ENCODE measurements at regions not wholly inside any gene's neighbourhood (a gene's known extent, or its start where the extent isn't known, plus 50 kb on each side); places are given as distances from the start of the nearest gene placed in this dataset.
"Not testable (repeated sequence)": the region's sequence is repeated elsewhere in the genome, so short reads cannot be mapped to it uniquely, and the experiment has no call there.

DNA sequence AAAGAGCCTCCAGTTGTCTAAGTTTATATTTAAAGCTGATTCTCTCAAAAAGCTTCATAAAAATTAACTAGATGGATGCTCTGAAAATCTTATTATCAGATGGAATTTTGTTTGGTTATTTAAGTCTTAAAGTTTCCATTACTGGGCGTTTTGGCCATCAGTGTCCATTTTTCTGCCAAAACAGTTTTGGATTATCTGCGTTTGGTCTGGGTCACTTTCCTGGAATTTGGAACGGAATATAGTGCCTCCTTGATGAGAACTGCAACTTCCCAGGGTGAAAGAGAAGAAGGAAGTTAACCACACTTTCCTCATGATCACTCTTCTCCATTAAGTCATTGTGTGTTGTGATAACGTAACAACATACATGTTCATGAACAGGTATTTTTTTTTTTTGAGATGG, 764.9 kb upstream of the AUTS2 start:
- intact Hi-C loops (cut with DNase I) = no loop called here
- Histone ChIP-seq H3K27me3 (peaks cover 0 to 2% of the 10 kb centered on the region in 2 donors), H3K4me1 (no peaks in the 10 kb centered on the region), H3K27ac (no peak overlapping the region), H3K9me3 (peaks cover 0 to 10% of the 10 kb centered on the region in 2 donors), H3K36me3 (no peaks in the 10 kb centered on the region), H3K4me3 (no peak overlapping the region)
- DNase-seq (no peak), ATAC-seq (no peak)
- TF ChIP-seq, protein P1, sequence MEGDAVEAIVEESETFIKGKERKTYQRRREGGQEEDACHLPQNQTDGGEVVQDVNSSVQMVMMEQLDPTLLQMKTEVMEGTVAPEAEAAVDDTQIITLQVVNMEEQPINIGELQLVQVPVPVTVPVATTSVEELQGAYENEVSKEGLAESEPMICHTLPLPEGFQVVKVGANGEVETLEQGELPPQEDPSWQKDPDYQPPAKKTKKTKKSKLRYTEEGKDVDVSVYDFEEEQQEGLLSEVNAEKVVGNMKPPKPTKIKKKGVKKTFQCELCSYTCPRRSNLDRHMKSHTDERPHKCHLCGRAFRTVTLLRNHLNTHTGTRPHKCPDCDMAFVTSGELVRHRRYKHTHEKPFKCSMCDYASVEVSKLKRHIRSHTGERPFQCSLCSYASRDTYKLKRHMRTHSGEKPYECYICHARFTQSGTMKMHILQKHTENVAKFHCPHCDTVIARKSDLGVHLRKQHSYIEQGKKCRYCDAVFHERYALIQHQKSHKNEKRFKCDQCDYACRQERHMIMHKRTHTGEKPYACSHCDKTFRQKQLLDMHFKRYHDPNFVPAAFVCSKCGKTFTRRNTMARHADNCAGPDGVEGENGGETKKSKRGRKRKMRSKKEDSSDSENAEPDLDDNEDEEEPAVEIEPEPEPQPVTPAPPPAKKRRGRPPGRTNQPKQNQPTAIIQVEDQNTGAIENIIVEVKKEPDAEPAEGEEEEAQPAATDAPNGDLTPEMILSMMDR (IDR thresholded peaks at IDR 0.05) = no peak

DNA sequence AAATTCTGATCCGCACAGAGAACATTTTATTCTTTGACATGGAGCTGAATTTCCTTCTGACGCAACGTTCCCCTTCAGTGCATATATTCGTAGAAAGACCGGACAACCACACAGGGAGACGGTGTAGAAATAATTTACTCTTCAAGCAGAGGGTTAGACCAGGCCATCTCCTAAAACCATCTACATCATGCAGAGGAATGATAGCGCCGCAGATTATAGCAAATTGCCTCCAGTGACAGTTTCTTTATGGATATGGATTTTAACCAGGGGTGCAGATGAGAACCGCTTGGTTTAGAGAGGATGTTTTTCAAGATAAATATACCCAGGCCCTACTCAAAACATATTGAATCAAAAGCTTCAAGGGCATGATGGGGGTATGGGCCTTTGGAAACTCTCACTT, 759.3 kb upstream of the AUTS2 start:
- no peaks in the 10 kb centered on the region for H3K4me1 ChIP-seq
- no peaks in the 10 kb centered on the region for H3K36me3 ChIP-seq
- TF ChIP-seq, protein P1 (IDR thresholded peaks at IDR 0.05) = no peak
- no peak overlapping the region for H3K4me3 ChIP-seq
- ATAC-seq (no peak), DNase-seq (no peak)
- no peak overlapping the region for H3K27ac ChIP-seq
- H3K27me3 ChIP-seq = no peaks in the 10 kb centered on the region
- H3K9me3 ChIP-seq = no peaks in the 10 kb centered on the region
- intact Hi-C loops (cut with DNase I) = no loop called here

DNA sequence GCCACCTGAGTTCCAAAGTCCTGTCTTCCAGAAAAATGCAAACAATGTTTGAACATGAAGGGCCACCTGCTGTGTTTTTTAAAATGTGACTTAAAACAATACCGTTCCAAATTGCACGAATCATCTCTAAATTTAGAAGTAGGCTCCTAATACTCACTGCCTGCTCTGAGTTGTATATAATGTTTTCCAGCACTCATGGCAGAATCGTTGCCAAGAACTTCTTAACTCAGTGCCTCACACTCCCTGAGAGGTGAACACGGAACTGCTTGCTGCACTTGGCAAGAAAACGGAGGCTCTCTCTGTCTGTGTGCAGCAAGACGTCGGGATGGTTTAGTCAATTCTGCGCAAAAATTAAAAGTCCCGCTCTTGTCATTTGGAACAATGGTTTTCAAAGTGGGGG, 757.3 kb upstream of the AUTS2 start:
- H3K27me3 ChIP-seq = no peaks in the 10 kb centered on the region
- H3K9me3 ChIP-seq = peaks cover 0 to 9% of the 10 kb centered on the region in 2 donors
- no peaks in the 10 kb centered on the region for H3K4me1 ChIP-seq
- ATAC-seq = no peak
- peak in 2 of 4 donors; percentile 3 to 40 for DNase-seq
- TF ChIP-seq, protein P1 (IDR thresholded peaks at IDR 0.05) = no peak
- no peaks in the 10 kb centered on the region for H3K36me3 ChIP-seq
- no peak overlapping the region for H3K4me3 ChIP-seq
- H3K27ac ChIP-seq = no peak overlapping the region
- intact Hi-C loops (cut with DNase I) = no loop called here

DNA sequence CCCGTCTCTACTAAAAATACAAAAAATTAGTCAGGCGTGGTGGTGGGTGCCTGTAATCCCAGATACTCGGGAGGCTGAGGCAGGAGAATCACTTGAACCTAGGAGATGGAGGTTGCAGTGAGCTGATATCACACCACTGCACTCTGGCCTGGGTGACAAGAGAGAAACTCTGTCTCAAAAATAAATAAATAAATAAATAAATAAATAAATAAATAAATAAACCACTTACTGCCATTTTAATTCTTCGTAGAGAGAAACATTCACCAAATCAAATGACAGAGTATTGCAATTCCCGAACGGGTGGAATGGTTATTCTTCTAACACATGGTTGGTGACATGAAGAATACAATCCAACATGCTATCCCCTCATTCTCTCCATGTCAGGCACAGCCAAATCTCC, 754.3 kb upstream of the AUTS2 start:
- H3K27me3 ChIP-seq; H3K27ac ChIP-seq; H3K4me3 ChIP-seq; DNase-seq; H3K4me1 ChIP-seq; H3K36me3 ChIP-seq; ATAC-seq; intact Hi-C loops (cut with DNase I): not testable (repeated sequence)
- H3K9me3 ChIP-seq = peaks cover 0 to 12% of the 10 kb centered on the region in 2 donors

DNA sequence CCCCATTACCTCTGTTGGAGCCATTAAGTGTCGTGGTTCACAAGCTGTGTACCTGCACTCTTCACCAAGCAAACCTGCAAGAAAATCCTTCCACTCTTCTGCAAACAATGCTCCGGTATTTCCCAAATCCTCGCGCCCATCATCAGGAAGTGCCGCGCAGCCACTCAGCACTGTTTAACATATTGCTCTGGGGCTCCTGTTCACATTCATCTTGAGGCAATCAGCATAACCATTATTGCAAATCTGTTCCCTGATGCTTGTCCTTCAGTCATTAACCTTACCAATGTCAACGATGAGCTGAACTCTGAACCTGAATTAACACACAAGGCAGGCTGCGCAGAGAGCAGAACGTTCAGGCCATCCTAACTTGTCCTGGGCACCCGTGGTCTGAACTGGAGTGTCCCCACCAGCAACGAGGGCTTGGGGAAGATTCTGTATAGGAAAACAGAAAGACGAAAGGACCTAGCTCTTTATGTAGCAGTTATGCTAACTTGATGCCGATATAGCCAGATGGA, 751.4 kb upstream of the AUTS2 start:
- TF ChIP-seq, protein P1 (IDR thresholded peaks at IDR 0.05) = no peak
- Histone ChIP-seq H3K4me3 (no peak overlapping the region), H3K4me1 (no peaks in the 10 kb centered on the region), H3K9me3 (peaks cover 0 to 18% of the 10 kb centered on the region in 2 donors), H3K27me3 (no peaks in the 10 kb centered on the region), H3K36me3 (no peaks in the 10 kb centered on the region), H3K27ac (no peak overlapping the region)
- ATAC-seq (no peak), DNase-seq (no peak)
- intact Hi-C loops (cut with DNase I) = no loop called here

DNA sequence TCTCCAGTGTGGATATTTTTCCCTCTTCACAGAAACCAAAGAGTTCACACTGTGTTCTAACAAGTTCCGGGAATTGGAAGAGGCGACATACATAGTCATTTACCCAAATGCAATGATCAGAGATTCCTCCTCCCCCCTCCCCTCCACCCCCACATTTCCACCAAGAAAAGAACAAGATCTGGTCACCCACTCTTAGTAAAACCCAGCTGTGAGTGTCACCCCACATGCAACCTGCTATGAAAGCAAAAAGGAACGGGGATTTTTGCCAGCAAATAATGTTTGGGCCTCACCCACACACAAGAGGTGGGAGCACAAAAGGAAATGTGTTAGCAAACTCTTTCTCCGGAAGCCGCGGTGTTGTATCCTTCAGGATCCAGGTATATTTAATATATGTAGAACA, 745.0 kb upstream of the AUTS2 start:
- intact Hi-C loops (cut with DNase I) = no loop called here
- no peaks in the 10 kb centered on the region for H3K27me3 ChIP-seq
- TF ChIP-seq, protein P1 (IDR thresholded peaks at IDR 0.05) = no peak

More for the DNA sequence above, 745.0 kb upstream of the AUTS2 start:
- ATAC-seq = no peak
- DNase-seq = no peak
- H3K27ac ChIP-seq = no peak overlapping the region
- H3K4me1 ChIP-seq = no peaks in the 10 kb centered on the region
- peaks cover 0 to 13% of the 10 kb centered on the region in 2 donors for H3K9me3 ChIP-seq
- H3K36me3 ChIP-seq = no peaks in the 10 kb centered on the region
- no peak overlapping the region for H3K4me3 ChIP-seq
